ENCODE measurements at regions not wholly inside any gene's neighbourhood (a gene's known extent, or its start where the extent isn't known, plus 50 kb on each side); places are given as distances from the start of the nearest gene placed in this dataset.

GRCh38 chr2:105649534-105649933 lies 95.2 kb upstream of the NCK2 start:
- Histone ChIP-seq H3K4me1 (ENCODE audit: control insufficient read depth, insufficient read depth, low read length, poor library complexity, severe bottlenecking) (no peaks in the 10 kb centered on the region), H3K9me3 (ENCODE audit: control insufficient read depth in 2 of 2, low read length in 2 of 2) (no peaks in the 10 kb centered on the region), H3K27ac (ENCODE audit: insufficient read depth, low read length, poor library complexity, severe bottlenecking) (no peak overlapping the region), H3K36me3 (ENCODE audit: control insufficient read depth, insufficient read depth, low read length) (no peaks in the 10 kb centered on the region), H3K4me3 (ENCODE audit: low read depth, low read length) (no peak overlapping the region), H3K27me3 (ENCODE audit: control insufficient read depth, insufficient read depth, low read length) (no peaks in the 10 kb centered on the region)
- Mint-ChIP-seq H3K36me3 (no peaks in the 10 kb centered on the region), H3K9me3 (peaks cover 0 to 4% (median 0%) of the 10 kb centered on the region in 7 donors), H3K27ac (no peak overlapping the region), H3K4me1 (peaks cover 0 to 6% (median under 1%) of the 10 kb centered on the region in 4 donors), H3K27me3 (peaks cover 11% of the 10 kb centered on the region), H3K4me3 (no peak overlapping the region)
- DNase-seq = no peak
- no peak for ATAC-seq (ENCODE audit: low read depth in 2 of 2)

- Histone ChIP-seq H3K9me3 (ENCODE audit: control insufficient read depth in 2 of 2, low read length in 2 of 2) (no peaks in the 10 kb centered on the region), H3K4me1 (ENCODE audit: control insufficient read depth, insufficient read depth, low read length, poor library complexity, severe bottlenecking) (no peaks in the 10 kb centered on the region), H3K4me3 (ENCODE audit: low read depth, low read length) (no peak overlapping the region), H3K27me3 (ENCODE audit: control insufficient read depth, insufficient read depth, low read length) (no peaks in the 10 kb centered on the region), H3K27ac (ENCODE audit: insufficient read depth, low read length, poor library complexity, severe bottlenecking) (no peak overlapping the region), H3K36me3 (ENCODE audit: control insufficient read depth, insufficient read depth, low read length) (no peaks in the 10 kb centered on the region)
- no peaks in the 10 kb centered on the region for H3K36me3 Mint-ChIP-seq
- ATAC-seq (ENCODE audit: low read depth in 2 of 2) = no peak
- peaks cover 0 to 4% (median 0%) of the 10 kb centered on the region in 7 donors for H3K9me3 Mint-ChIP-seq
- H3K4me1 Mint-ChIP-seq = peaks cover 0 to 6% (median 2%) of the 10 kb centered on the region in 4 donors
- H3K4me3 Mint-ChIP-seq = no peak overlapping the region
- H3K27me3 Mint-ChIP-seq = peaks cover 11% of the 10 kb centered on the region
- DNase-seq = no peak
- H3K27ac Mint-ChIP-seq = peak overlapping the region in 1 of 3 donors; percentile 18
These were observed 97.0 kb upstream of the NCK2 start for GRCh38 chr2:105647731-105648130.

GRCh38 chr2:105646774-105647076 lies 98.0 kb upstream of the NCK2 start:
- no peaks in the 10 kb centered on the region for H3K9me3 ChIP-seq (ENCODE audit: control insufficient read depth in 2 of 2, low read length in 2 of 2)
- H3K36me3 ChIP-seq (ENCODE audit: control insufficient read depth, insufficient read depth, low read length) = no peaks in the 10 kb centered on the region
- peaks cover 11% of the 10 kb centered on the region for H3K27me3 Mint-ChIP-seq
- H3K36me3 Mint-ChIP-seq = no peaks in the 10 kb centered on the region
- no peak overlapping the region for H3K27ac Mint-ChIP-seq
- no peak for DNase-seq
- no peaks in the 10 kb centered on the region for H3K4me1 ChIP-seq (ENCODE audit: control insufficient read depth, insufficient read depth, low read length, poor library complexity, severe bottlenecking)
- no peak overlapping the region for H3K4me3 ChIP-seq (ENCODE audit: low read depth, low read length)
- no peak overlapping the region for H3K27ac ChIP-seq (ENCODE audit: insufficient read depth, low read length, poor library complexity, severe bottlenecking)
- ATAC-seq (ENCODE audit: low read depth in 2 of 2) = no peak
- H3K9me3 Mint-ChIP-seq = peaks cover 0 to 4% (median 0%) of the 10 kb centered on the region in 7 donors
- H3K27me3 ChIP-seq (ENCODE audit: control insufficient read depth, insufficient read depth, low read length) = no peaks in the 10 kb centered on the region
- H3K4me1 Mint-ChIP-seq = peaks cover 0 to 6% (median 2%) of the 10 kb centered on the region in 4 donors
- no peak overlapping the region for H3K4me3 Mint-ChIP-seq

GRCh38 chr2:105645938-105646773 lies 98.6 kb upstream of the NCK2 start:
- H3K4me3 Mint-ChIP-seq = no peak overlapping the region
- Histone ChIP-seq H3K4me3 (ENCODE audit: low read depth, low read length) (no peak overlapping the region), H3K27me3 (ENCODE audit: control insufficient read depth, insufficient read depth, low read length) (no peaks in the 10 kb centered on the region), H3K36me3 (ENCODE audit: control insufficient read depth, insufficient read depth, low read length) (no peaks in the 10 kb centered on the region), H3K4me1 (ENCODE audit: control insufficient read depth, insufficient read depth, low read length, poor library complexity, severe bottlenecking) (no peaks in the 10 kb centered on the region), H3K27ac (ENCODE audit: insufficient read depth, low read length, poor library complexity, severe bottlenecking) (no peak overlapping the region), H3K9me3 (ENCODE audit: control insufficient read depth in 2 of 2, low read length in 2 of 2) (no peaks in the 10 kb centered on the region)
- DNase-seq (no peak), ATAC-seq (ENCODE audit: low read depth in 2 of 2) (no peak)
- H3K27ac Mint-ChIP-seq = no peak overlapping the region
- peaks cover 0 to 6% (median 2%) of the 10 kb centered on the region in 4 donors for H3K4me1 Mint-ChIP-seq
- H3K9me3 Mint-ChIP-seq = peaks cover 0 to 4% (median 0%) of the 10 kb centered on the region in 7 donors
- no peaks in the 10 kb centered on the region for H3K36me3 Mint-ChIP-seq
- H3K27me3 Mint-ChIP-seq = peaks cover 11% of the 10 kb centered on the region

- Histone ChIP-seq H3K36me3 (ENCODE audit: control insufficient read depth, insufficient read depth, low read length) (no peaks in the 10 kb centered on the region), H3K27me3 (ENCODE audit: control insufficient read depth, insufficient read depth, low read length) (no peaks in the 10 kb centered on the region), H3K27ac (ENCODE audit: insufficient read depth, low read length, poor library complexity, severe bottlenecking) (no peak overlapping the region), H3K9me3 (ENCODE audit: control insufficient read depth in 2 of 2, low read length in 2 of 2) (no peaks in the 10 kb centered on the region), H3K4me1 (ENCODE audit: control insufficient read depth, insufficient read depth, low read length, poor library complexity, severe bottlenecking) (no peaks in the 10 kb centered on the region), H3K4me3 (ENCODE audit: low read depth, low read length) (no peak overlapping the region)
- Mint-ChIP-seq H3K9me3 (peaks cover 0 to 4% (median 0%) of the 10 kb centered on the region in 7 donors), H3K36me3 (no peaks in the 10 kb centered on the region), H3K27me3 (peaks cover 11% of the 10 kb centered on the region), H3K4me3 (peak overlapping the region in 1 of 4 donors; percentile 28), H3K27ac (no peak overlapping the region), H3K4me1 (peaks cover 0 to 6% (median 2%) of the 10 kb centered on the region in 4 donors)
- ATAC-seq (ENCODE audit: low read depth in 2 of 2) (no peak), DNase-seq (no peak)
These were observed 99.4 kb upstream of the NCK2 start for GRCh38 chr2:105645031-105645937.

- Histone ChIP-seq H3K4me1 (ENCODE audit: control insufficient read depth, insufficient read depth, low read length, poor library complexity, severe bottlenecking) (no peaks in the 10 kb centered on the region), H3K9me3 (ENCODE audit: control insufficient read depth in 2 of 2, low read length in 2 of 2) (no peaks in the 10 kb centered on the region), H3K4me3 (ENCODE audit: low read depth, low read length) (no peak overlapping the region), H3K36me3 (ENCODE audit: control insufficient read depth, insufficient read depth, low read length) (no peaks in the 10 kb centered on the region), H3K27ac (ENCODE audit: insufficient read depth, low read length, poor library complexity, severe bottlenecking) (no peak overlapping the region), H3K27me3 (ENCODE audit: control insufficient read depth, insufficient read depth, low read length) (no peaks in the 10 kb centered on the region)
- Mint-ChIP-seq H3K4me3 (no peak overlapping the region), H3K9me3 (peaks cover 0 to 7% (median 0%) of the 10 kb centered on the region in 7 donors), H3K27me3 (peaks cover 11% of the 10 kb centered on the region), H3K36me3 (no peaks in the 10 kb centered on the region), H3K27ac (peak overlapping the region in 1 of 3 donors; percentile 52), H3K4me1 (peaks cover 0 to 4% (median 2%) of the 10 kb centered on the region in 4 donors)
- DNase-seq = no peak
- no peak for ATAC-seq (ENCODE audit: low read depth in 2 of 2)
These were observed 100.3 kb upstream of the NCK2 start for GRCh38 chr2:105644174-105644980.

- H3K4me3 ChIP-seq (ENCODE audit: low read depth, low read length) = no peak overlapping the region
- no peak overlapping the region for H3K27ac Mint-ChIP-seq
- ATAC-seq (ENCODE audit: low read depth in 2 of 2) (no peak), DNase-seq (no peak)
- no peak overlapping the region for H3K27ac ChIP-seq (ENCODE audit: insufficient read depth, low read length, poor library complexity, severe bottlenecking)
- H3K4me1 Mint-ChIP-seq = peaks cover 0 to 3% (median 0%) of the 10 kb centered on the region in 4 donors
- no peaks in the 10 kb centered on the region for H3K27me3 ChIP-seq (ENCODE audit: control insufficient read depth, insufficient read depth, low read length)
- no peaks in the 10 kb centered on the region for H3K36me3 ChIP-seq (ENCODE audit: control insufficient read depth, insufficient read depth, low read length)
- H3K4me1 ChIP-seq (ENCODE audit: control insufficient read depth, insufficient read depth, low read length, poor library complexity, severe bottlenecking) = no peaks in the 10 kb centered on the region
- no peaks in the 10 kb centered on the region for H3K9me3 ChIP-seq (ENCODE audit: control insufficient read depth in 2 of 2, low read length in 2 of 2)
- H3K9me3 Mint-ChIP-seq = peaks cover 0 to 3% (median 0%) of the 10 kb centered on the region in 7 donors
- H3K27me3 Mint-ChIP-seq = peaks cover 11% of the 10 kb centered on the region
- no peaks in the 10 kb centered on the region for H3K36me3 Mint-ChIP-seq
- H3K4me3 Mint-ChIP-seq = no peak overlapping the region
These were observed 101.1 kb upstream of the NCK2 start for GRCh38 chr2:105643405-105644173.
